ENCODE measurements at regions not wholly inside any gene's neighbourhood (a gene's known extent, or its start where the extent isn't known, plus 50 kb on each side); places are given as distances from the start of the nearest gene placed in this dataset.

DNA sequence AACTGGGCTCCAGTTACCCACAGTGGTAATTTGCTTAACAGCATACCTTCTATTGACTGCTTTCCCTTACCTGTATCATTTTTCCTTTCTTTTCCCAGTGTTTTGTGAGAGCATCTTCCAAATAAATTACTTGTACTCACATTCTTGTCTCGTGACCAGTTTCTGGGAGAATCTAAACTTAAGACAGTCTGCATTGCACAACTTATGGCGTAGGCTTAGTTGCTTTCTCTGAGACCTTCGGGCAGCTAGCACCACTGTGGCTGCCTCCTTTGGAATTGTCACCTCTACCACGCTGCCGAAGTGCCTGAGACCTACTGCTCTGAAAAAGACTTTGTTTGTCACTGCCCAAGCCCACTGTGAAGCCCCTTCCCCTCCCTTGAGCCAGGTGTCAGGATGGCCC, 188.1 kb upstream of the BMP2 start:
- no peaks in the 10 kb centered on the region for H3K36me3 ChIP-seq (replicated peaks; ENCODE audit: low read depth, low read length)
- H3K27me3 ChIP-seq (ENCODE audit: low read depth, low read length): no peaks in the 10 kb centered on the region
- no peaks in the 10 kb centered on the region for H3K79me2 ChIP-seq (ENCODE audit: low read length)
- TF ChIP-seq CTCF (IDR thresholded peaks at IDR 0.05; ENCODE audit: low read depth, low read length) (no peak), EZH2phosphoT487 (IDR thresholded peaks at IDR 0.05; ENCODE audit: low read depth) (no peak)
- no peaks in the 10 kb centered on the region for H4K20me1 ChIP-seq (ENCODE audit: insufficient read depth, low read length)
- H2AFZ ChIP-seq (ENCODE audit: low read depth, low read length): no peak overlapping the region
- no peak overlapping the region for H3K9ac ChIP-seq (ENCODE audit: low read length)
- no peak overlapping the region for H3K27ac ChIP-seq (ENCODE audit: low read length)
- no peaks in the 10 kb centered on the region for H3K9me3 ChIP-seq (ENCODE audit: insufficient read depth, low read length)
- no peak overlapping the region for H3K4me2 ChIP-seq (ENCODE audit: low read length)
- H3K4me1 ChIP-seq (ENCODE audit: low read length): no peaks in the 10 kb centered on the region
- H3K4me3 ChIP-seq (ENCODE audit: low read length): no peak overlapping the region

- Histone ChIP-seq H2AFZ (ENCODE audit: low read depth, low read length) (no peak overlapping the region), H3K9me3 (ENCODE audit: insufficient read depth, low read length) (no peaks in the 10 kb centered on the region), H3K27me3 (ENCODE audit: low read depth, low read length) (no peaks in the 10 kb centered on the region), H3K27ac (ENCODE audit: low read length) (no peak overlapping the region), H4K20me1 (ENCODE audit: insufficient read depth, low read length) (no peaks in the 10 kb centered on the region), H3K4me3 (ENCODE audit: low read length) (no peak overlapping the region), H3K9ac (ENCODE audit: low read length) (no peak overlapping the region), H3K79me2 (ENCODE audit: low read length) (no peaks in the 10 kb centered on the region), H3K4me1 (ENCODE audit: low read length) (no peaks in the 10 kb centered on the region), H3K36me3 (replicated peaks; ENCODE audit: low read depth, low read length) (no peaks in the 10 kb centered on the region), H3K4me2 (ENCODE audit: low read length) (no peak overlapping the region)
- TF ChIP-seq EZH2phosphoT487 (IDR thresholded peaks at IDR 0.05; ENCODE audit: low read depth): no peak
- no peak for TF ChIP-seq CTCF (IDR thresholded peaks at IDR 0.05; ENCODE audit: low read depth, low read length)
Observed at GRCh38 chr20:6577451-6577850, 190.0 kb upstream of the BMP2 start.

GRCh38 chr20:6576726-6577125, 190.8 kb upstream of the BMP2 start:
- H3K79me2 ChIP-seq (ENCODE audit: low read length): no peaks in the 10 kb centered on the region
- no peak overlapping the region for H3K27ac ChIP-seq (ENCODE audit: low read length)
- no peaks in the 10 kb centered on the region for H3K9me3 ChIP-seq (ENCODE audit: insufficient read depth, low read length)
- TF ChIP-seq CTCF (IDR thresholded peaks at IDR 0.05; ENCODE audit: low read depth, low read length) (no peak), EZH2phosphoT487 (IDR thresholded peaks at IDR 0.05; ENCODE audit: low read depth) (no peak)
- no peak overlapping the region for H3K4me3 ChIP-seq (ENCODE audit: low read length)
- no peaks in the 10 kb centered on the region for H3K36me3 ChIP-seq (replicated peaks; ENCODE audit: low read depth, low read length)
- no peak overlapping the region for H3K4me2 ChIP-seq (ENCODE audit: low read length)
- H4K20me1 ChIP-seq (ENCODE audit: insufficient read depth, low read length): no peaks in the 10 kb centered on the region
- no peaks in the 10 kb centered on the region for H3K27me3 ChIP-seq (ENCODE audit: low read depth, low read length)
- no peaks in the 10 kb centered on the region for H3K4me1 ChIP-seq (ENCODE audit: low read length)
- H3K9ac ChIP-seq (ENCODE audit: low read length): no peak overlapping the region
- no peak overlapping the region for H2AFZ ChIP-seq (ENCODE audit: low read depth, low read length)

DNA sequence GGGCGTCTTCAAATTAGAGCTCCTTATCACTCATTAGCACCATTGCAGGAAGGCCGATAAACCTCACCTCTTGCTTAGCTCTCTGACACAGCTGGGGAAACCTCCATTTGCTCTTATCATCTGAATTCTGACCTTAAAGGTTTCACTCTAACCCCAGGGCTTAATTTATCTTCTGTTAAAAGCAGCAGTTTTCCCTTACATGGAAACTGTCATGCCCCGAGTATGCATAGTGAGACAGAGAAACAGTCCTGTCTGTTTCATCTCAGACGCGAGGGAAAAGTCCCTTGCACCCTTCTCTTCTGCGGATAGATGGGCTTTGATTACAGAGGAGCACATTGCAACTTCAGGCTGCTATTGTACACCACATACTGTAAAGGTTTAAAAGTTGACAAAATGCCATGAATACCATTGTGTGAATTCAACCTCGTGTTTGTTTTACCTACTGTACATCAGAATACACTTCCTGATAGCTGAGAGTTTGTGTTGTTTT, 191.5 kb upstream of the BMP2 start:
- Histone ChIP-seq H3K36me3 (replicated peaks; ENCODE audit: low read depth, low read length) (no peaks in the 10 kb centered on the region), H4K20me1 (ENCODE audit: insufficient read depth, low read length) (no peaks in the 10 kb centered on the region), H3K9ac (ENCODE audit: low read length) (no peak overlapping the region), H3K4me3 (ENCODE audit: low read length) (no peak overlapping the region), H3K27ac (ENCODE audit: low read length) (no peak overlapping the region), H3K79me2 (ENCODE audit: low read length) (no peaks in the 10 kb centered on the region), H3K9me3 (ENCODE audit: insufficient read depth, low read length) (no peaks in the 10 kb centered on the region), H2AFZ (ENCODE audit: low read depth, low read length) (no peak overlapping the region), H3K4me2 (ENCODE audit: low read length) (no peak overlapping the region), H3K27me3 (ENCODE audit: low read depth, low read length) (no peaks in the 10 kb centered on the region), H3K4me1 (ENCODE audit: low read length) (no peaks in the 10 kb centered on the region)
- TF ChIP-seq CTCF (IDR thresholded peaks at IDR 0.05; ENCODE audit: low read depth, low read length) (no peak), EZH2phosphoT487 (IDR thresholded peaks at IDR 0.05; ENCODE audit: low read depth) (no peak)
